Fibroblast of skin of abdomen (primary cell): ENCODE measurements at regions not wholly inside any gene's neighbourhood (a gene's known extent, or its start where the extent isn't known, plus 50 kb on each side); places are given as distances from the start of the nearest gene placed in this dataset.
"Not testable (repeated sequence)": the region's sequence is repeated elsewhere in the genome, so short reads cannot be mapped to it uniquely, and the experiment has no call there.

ENCODE experiments used
- DNase-seq: peaks from one replicate; pipeline ENCODE4 v3.0.0-alpha.2; 2013

- DNase-seq = no peak
These were observed 1977.1 kb upstream of the CDH9 start for GRCh38 chr5:29015523-29015922.

GRCh38 chr5:29005386-29005785, 1967.0 kb upstream of the CDH9 start:
- DNase-seq = no peak

GRCh38 chr5:29002481-29002880, 1964.1 kb upstream of the CDH9 start:
- DNase-seq = no peak

GRCh38 chr5:29001666-29002065, 1963.3 kb upstream of the CDH9 start:
- DNase-seq = no peak

GRCh38 chr5:28984639-28985038, 1946.3 kb upstream of the CDH9 start:
- DNase-seq = no peak

- DNase-seq = no peak
These were observed 1937.1 kb upstream of the CDH9 start for GRCh38 chr5:28975508-28975907.

- DNase-seq = no peak
These were observed 1929.5 kb upstream of the CDH9 start for GRCh38 chr5:28967848-28968247.

- DNase-seq = peak; percentile 0
These were observed 1923.4 kb upstream of the CDH9 start for GRCh38 chr5:28961816-28962215.

- DNase-seq = no peak
These were observed 1920.2 kb upstream of the CDH9 start for GRCh38 chr5:28958581-28958980.

GRCh38 chr5:28957450-28957849, 1919.1 kb upstream of the CDH9 start:
- DNase-seq = no peak

GRCh38 chr5:28954074-28954473, 1915.7 kb upstream of the CDH9 start:
- no peak for DNase-seq

- DNase-seq = no peak
These were observed 1909.5 kb upstream of the CDH9 start for GRCh38 chr5:28947865-28948264.

- no peak for DNase-seq
These were observed 1907.5 kb upstream of the CDH9 start for GRCh38 chr5:28945859-28946258.

GRCh38 chr5:28929366-28929765, 1891.0 kb upstream of the CDH9 start:
- not testable (repeated sequence) for DNase-seq

GRCh38 chr5:28928327-28928790, 1890.0 kb upstream of the CDH9 start:
- DNase-seq = not testable (repeated sequence)

- DNase-seq = no peak
These were observed 1889.4 kb upstream of the CDH9 start for GRCh38 chr5:28927559-28928326.

- no peak for DNase-seq
These were observed 1888.0 kb upstream of the CDH9 start for GRCh38 chr5:28926422-28926821.

GRCh38 chr5:28917631-28918030, 1879.2 kb upstream of the CDH9 start:
- no peak for DNase-seq

GRCh38 chr5:28914297-28914696, 1875.9 kb upstream of the CDH9 start:
- no peak for DNase-seq

GRCh38 chr5:28903643-28904042, 1865.3 kb upstream of the CDH9 start:
- no peak for DNase-seq

GRCh38 chr5:28896949-28897348, 1858.6 kb upstream of the CDH9 start:
- no peak for DNase-seq

GRCh38 chr5:28880936-28881335, 1842.5 kb upstream of the CDH9 start:
- DNase-seq = no peak

- DNase-seq = no peak
These were observed 1838.7 kb upstream of the CDH9 start for GRCh38 chr5:28877050-28877449.

GRCh38 chr5:28864006-28864405, 1825.6 kb upstream of the CDH9 start:
- no peak for DNase-seq

GRCh38 chr5:28862860-28863196, 1824.4 kb upstream of the CDH9 start:
- no peak for DNase-seq
